ENCODE measurements at regions not wholly inside any gene's neighbourhood (a gene's known extent, or its start where the extent isn't known, plus 50 kb on each side); places are given as distances from the start of the nearest gene placed in this dataset.

- DNase-seq, result no peak
These were observed 255.6 kb downstream of the PREX1 start for GRCh38 chr20:48571949-48572847.

GRCh38 chr20:48569679-48570078, 258.1 kb downstream of the PREX1 start:
- no peak for DNase-seq

- DNase-seq, result no peak
These were observed 259.3 kb downstream of the PREX1 start for GRCh38 chr20:48568520-48568919.

- DNase-seq, result no peak
These were observed 260.7 kb downstream of the PREX1 start for GRCh38 chr20:48567145-48567544.

- no peak for DNase-seq
These were observed 262.7 kb downstream of the PREX1 start for GRCh38 chr20:48564982-48565539.

GRCh38 chr20:48563191-48563870, 264.5 kb downstream of the PREX1 start:
- no peak for DNase-seq

GRCh38 chr20:48562586-48563116, 265.1 kb downstream of the PREX1 start:
- DNase-seq, result no peak

- DNase-seq, result no peak
These were observed 268.9 kb downstream of the PREX1 start for GRCh38 chr20:48558906-48559305.

- DNase-seq, result no peak
These were observed 270.4 kb downstream of the PREX1 start for GRCh38 chr20:48557380-48557779.

- DNase-seq, result no peak
These were observed 270.8 kb downstream of the PREX1 start for GRCh38 chr20:48556956-48557355.

- DNase-seq, result no peak
These were observed 275.2 kb downstream of the PREX1 start for GRCh38 chr20:48552550-48552949.

GRCh38 chr20:48550814-48551213, 277.0 kb downstream of the PREX1 start:
- no peak for DNase-seq

- DNase-seq, result no peak
These were observed 280.1 kb downstream of the PREX1 start for GRCh38 chr20:48547664-48548063.

GRCh38 chr20:48544402-48545339, 283.1 kb downstream of the PREX1 start:
- no peak for DNase-seq

GRCh38 chr20:48541581-48542071, 286.2 kb downstream of the PREX1 start:
- DNase-seq, result no peak

- no peak for DNase-seq
These were observed 288.9 kb downstream of the PREX1 start for GRCh38 chr20:48538856-48539255.

- no peak for DNase-seq
These were observed 289.6 kb downstream of the PREX1 start for GRCh38 chr20:48538058-48538825.

- no peak for DNase-seq
These were observed 291.6 kb downstream of the PREX1 start for GRCh38 chr20:48536206-48536605.

- no peak for DNase-seq
These were observed 292.2 kb downstream of the PREX1 start for GRCh38 chr20:48535556-48535955.

- no peak for DNase-seq
These were observed 295.8 kb downstream of the PREX1 start for GRCh38 chr20:48532028-48532427.

- DNase-seq, result no peak
These were observed 296.3 kb downstream of the PREX1 start for GRCh38 chr20:48531505-48531904.

GRCh38 chr20:48530957-48531356, 296.8 kb downstream of the PREX1 start:
- DNase-seq, result no peak
